Muscle of leg (tissue), 3 donors: ENCODE measurements at regions not wholly inside any gene's neighbourhood (a gene's known extent, or its start where the extent isn't known, plus 50 kb on each side); places are given as distances from the start of the nearest gene placed in this dataset.
A peak's percentile ranks its signal among the peaks of the same experiment; 100 is the strongest.
"Not testable (repeated sequence)": the region's sequence is repeated elsewhere in the genome, so short reads cannot be mapped to it uniquely, and the experiment has no call there.

ENCODE experiments used
- DNase-seq: peaks from one replicate; pipeline ENCODE4 v3.0.0; 2013
- H3K27ac ChIP-seq: one replicate; pipeline ENCODE4 v1.5.1; 2013; ENCODE audit warnings: mild to moderate bottlenecking, low read length, control low read depth
- H3K27me3 ChIP-seq: one replicate; pipeline ENCODE4 v1.6.1; 2013; ENCODE audit warnings: low read length; ENCODE audit not compliant: control insufficient read depth, insufficient read depth
- H3K36me3 ChIP-seq: one replicate; pipeline ENCODE4 v1.6.1; 2013; ENCODE audit warnings: low read length; ENCODE audit not compliant: control insufficient read depth, insufficient read depth
- H3K4me1 ChIP-seq: one replicate; pipeline ENCODE4 v1.6.1; 2013; ENCODE audit warnings: low read length; ENCODE audit not compliant: control insufficient read depth, insufficient read depth
- H3K4me3 ChIP-seq: one replicate; pipeline ENCODE4 v1.5.1; 2013; ENCODE audit warnings: low read length, control low read depth
- H3K9me3 ChIP-seq: replicated peaks from 2 replicates; pipeline ENCODE4 v1.6.1; 2013; ENCODE audit warnings: low read depth, low read length; ENCODE audit not compliant: control insufficient read depth
- WGBS: methylation state at CpG from one replicate; pipeline ENCODE4 v1.1.5; 2013; ENCODE audit warnings: missing lambda C conversion rate; ENCODE audit not compliant: insufficient coverage; 5-methylcytosine and 5-hydroxymethylcytosine counted together

DNA sequence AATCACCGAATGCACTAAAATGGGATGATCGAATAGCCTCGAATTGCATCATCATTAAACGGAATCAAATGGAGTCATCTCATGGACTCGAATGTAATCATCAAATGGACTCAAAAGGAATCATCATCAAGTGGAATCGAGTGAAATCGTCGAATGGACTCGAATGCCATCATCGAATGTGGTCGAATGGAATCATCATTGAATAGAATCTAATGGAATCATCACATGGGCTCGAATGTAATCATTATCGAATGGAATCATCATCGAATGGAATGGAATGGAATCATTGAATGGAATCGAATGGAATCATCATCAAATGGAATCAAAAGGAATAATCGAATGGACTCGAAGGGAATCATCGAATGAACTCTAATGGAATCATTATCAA lies 224.3 kb downstream of the SHCBP1 start:
- not testable (repeated sequence) for H3K27me3 ChIP-seq, H3K27ac ChIP-seq, H3K4me1 ChIP-seq, H3K36me3 ChIP-seq, H3K9me3 ChIP-seq, DNase-seq, H3K4me3 ChIP-seq
- 66% methylated on average over 12 of the region's 18 CpGs for WGBS

DNA sequence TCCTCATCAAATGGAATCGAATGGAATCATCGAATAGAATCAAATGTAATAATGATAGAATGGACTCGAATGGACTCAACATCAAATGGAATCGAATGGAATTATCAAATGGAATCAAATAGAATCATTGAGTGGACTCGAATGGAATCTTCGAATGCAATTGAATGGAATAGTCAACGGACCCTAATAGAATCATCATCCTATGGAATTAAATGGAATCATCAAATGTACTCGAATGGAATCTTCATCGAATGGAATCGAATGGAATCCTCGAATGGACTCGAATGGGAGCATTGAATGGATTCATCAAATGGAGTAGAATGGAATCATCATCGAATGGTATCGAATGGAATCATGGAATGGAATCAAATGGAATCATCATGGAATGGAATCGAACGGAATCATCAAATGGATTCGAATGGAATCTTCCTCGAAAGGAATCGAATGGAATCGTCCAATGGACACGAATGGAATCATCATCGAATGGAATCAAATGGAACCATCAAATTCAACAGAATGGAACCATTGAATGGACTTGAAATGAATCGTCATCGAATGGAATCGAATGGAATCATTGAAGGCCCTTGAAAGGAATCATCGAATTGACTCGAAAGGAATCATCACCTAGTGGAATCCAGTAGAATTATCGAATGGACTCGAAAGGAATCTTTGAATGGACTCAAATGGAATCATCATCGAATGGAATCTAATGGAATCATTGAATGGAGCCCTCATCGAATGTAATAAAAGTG lies 224.9 kb downstream of the SHCBP1 start:
- peak; percentile 7 for DNase-seq
- WGBS: 68% methylated on average over 28 of the region's 31 CpGs
- H3K36me3 ChIP-seq, H3K4me3 ChIP-seq, H3K9me3 ChIP-seq, H3K27ac ChIP-seq, H3K27me3 ChIP-seq, H3K4me1 ChIP-seq: not testable (repeated sequence)

DNA sequence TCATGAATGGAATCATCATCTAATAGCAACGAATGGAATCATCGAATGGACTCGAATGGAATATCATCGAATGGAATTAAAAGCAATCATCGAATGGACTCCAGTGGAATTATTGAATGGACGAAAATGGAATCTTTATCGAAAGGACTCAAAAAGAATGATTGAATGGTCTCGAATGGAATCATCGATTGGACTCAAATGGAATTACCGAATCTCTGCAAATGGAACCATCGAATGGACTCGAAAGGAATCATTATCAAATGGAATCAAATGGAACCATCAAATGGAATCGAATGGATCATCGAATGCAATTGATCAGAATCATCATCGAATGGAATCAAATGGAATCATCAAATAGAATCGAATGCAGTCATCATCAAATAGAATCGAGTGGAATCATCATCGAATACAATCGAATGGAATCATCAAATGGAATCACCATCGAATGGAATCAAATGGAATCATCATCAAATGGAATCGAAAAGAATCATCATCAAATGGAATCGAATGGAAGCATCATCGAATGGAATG lies 225.7 kb downstream of the SHCBP1 start:
- H3K27ac ChIP-seq, H3K4me1 ChIP-seq, H3K36me3 ChIP-seq, H3K9me3 ChIP-seq, H3K4me3 ChIP-seq, H3K27me3 ChIP-seq: not testable (repeated sequence)
- 81% methylated on average over 23 of the region's 23 CpGs for WGBS
- peak; percentile 9 for DNase-seq

- not testable (repeated sequence) for H3K9me3 ChIP-seq, H3K36me3 ChIP-seq, H3K4me3 ChIP-seq, H3K4me1 ChIP-seq, H3K27me3 ChIP-seq, DNase-seq, H3K27ac ChIP-seq
- 77% methylated on average over 13 of the region's 17 CpGs for WGBS
These were observed 226.2 kb downstream of the SHCBP1 start for GRCh38 chr16:46394963-46395362.

- H3K9me3 ChIP-seq, H3K36me3 ChIP-seq, H3K27ac ChIP-seq, H3K27me3 ChIP-seq, H3K4me1 ChIP-seq, DNase-seq, H3K4me3 ChIP-seq: not testable (repeated sequence)
- WGBS: 75% methylated on average over 18 of the region's 18 CpGs
These were observed 227.0 kb downstream of the SHCBP1 start for GRCh38 chr16:46394149-46394548.

- not testable (repeated sequence) for H3K4me3 ChIP-seq, H3K36me3 ChIP-seq, H3K4me1 ChIP-seq, H3K27ac ChIP-seq, H3K27me3 ChIP-seq, H3K9me3 ChIP-seq
- DNase-seq: peak; percentile 25
- 74% methylated on average over 19 of the region's 26 CpGs for WGBS
These were observed 228.1 kb downstream of the SHCBP1 start for GRCh38 chr16:46392930-46393722.

GRCh38 chr16:46390660-46391462 lies 230.3 kb downstream of the SHCBP1 start:
- 80% methylated on average over 29 of the region's 29 CpGs for WGBS
- not testable (repeated sequence) for H3K27ac ChIP-seq, H3K27me3 ChIP-seq, H3K9me3 ChIP-seq, H3K4me1 ChIP-seq, H3K4me3 ChIP-seq, H3K36me3 ChIP-seq
- DNase-seq: peak; percentile 7

- 79% methylated on average over 20 of the region's 20 CpGs for WGBS
- H3K4me1 ChIP-seq, H3K4me3 ChIP-seq, H3K9me3 ChIP-seq, H3K27ac ChIP-seq, H3K36me3 ChIP-seq, H3K27me3 ChIP-seq: not testable (repeated sequence)
- peak; percentile 86 for DNase-seq
These were observed 231.6 kb downstream of the SHCBP1 start for GRCh38 chr16:46389561-46390041.

GRCh38 chr16:46388939-46389491 lies 232.2 kb downstream of the SHCBP1 start:
- H3K4me3 ChIP-seq, H3K4me1 ChIP-seq, H3K27ac ChIP-seq, H3K27me3 ChIP-seq, H3K9me3 ChIP-seq, H3K36me3 ChIP-seq, DNase-seq: not testable (repeated sequence)
- 76% methylated on average over 27 of the region's 27 CpGs for WGBS

GRCh38 chr16:46388354-46388753 lies 232.8 kb downstream of the SHCBP1 start:
- WGBS: 79% methylated on average over 13 of the region's 16 CpGs
- not testable (repeated sequence) for H3K4me1 ChIP-seq, H3K27me3 ChIP-seq, H3K27ac ChIP-seq, DNase-seq, H3K4me3 ChIP-seq, H3K36me3 ChIP-seq, H3K9me3 ChIP-seq
